ENCODE measurements at regions not wholly inside any gene's neighbourhood (a gene's known extent, or its start where the extent isn't known, plus 50 kb on each side); places are given as distances from the start of the nearest gene placed in this dataset.

- ChIA-PET CTCF (no interaction called here), POLR2A (ENCODE audit: low non-redundant PET) (no interaction called here)
- Histone ChIP-seq H3K27me3 (replicated peaks; ENCODE audit: insufficient read depth, low read depth, low read length, poor library complexity) (no peaks in the 10 kb centered on the region), H3K27ac (ENCODE audit: low read depth, low read length, poor library complexity, severe bottlenecking) (no peak overlapping the region), H3K4me1 (ENCODE audit: insufficient read depth, low read length, poor library complexity, severe bottlenecking) (no peaks in the 10 kb centered on the region), H3K4me3 (ENCODE audit: low read depth, low read length, poor library complexity, severe bottlenecking) (no peak overlapping the region), H3K9me3 (ENCODE audit: low read depth, low read length, poor library complexity, severe bottlenecking) (no peaks in the 10 kb centered on the region), H3K36me3 (ENCODE audit: insufficient read depth, low read length, poor library complexity, severe bottlenecking) (no peaks in the 10 kb centered on the region)
- DNase-seq (ENCODE audit: low spot score), result no peak
- BruUV-seq (replicated peaks), result no TSS peak
- intact Hi-C loops (cut with micrococcal nuclease; ENCODE audit: unreplicated experiment), result no loop called here
- TF ChIP-seq, protein P1, sequence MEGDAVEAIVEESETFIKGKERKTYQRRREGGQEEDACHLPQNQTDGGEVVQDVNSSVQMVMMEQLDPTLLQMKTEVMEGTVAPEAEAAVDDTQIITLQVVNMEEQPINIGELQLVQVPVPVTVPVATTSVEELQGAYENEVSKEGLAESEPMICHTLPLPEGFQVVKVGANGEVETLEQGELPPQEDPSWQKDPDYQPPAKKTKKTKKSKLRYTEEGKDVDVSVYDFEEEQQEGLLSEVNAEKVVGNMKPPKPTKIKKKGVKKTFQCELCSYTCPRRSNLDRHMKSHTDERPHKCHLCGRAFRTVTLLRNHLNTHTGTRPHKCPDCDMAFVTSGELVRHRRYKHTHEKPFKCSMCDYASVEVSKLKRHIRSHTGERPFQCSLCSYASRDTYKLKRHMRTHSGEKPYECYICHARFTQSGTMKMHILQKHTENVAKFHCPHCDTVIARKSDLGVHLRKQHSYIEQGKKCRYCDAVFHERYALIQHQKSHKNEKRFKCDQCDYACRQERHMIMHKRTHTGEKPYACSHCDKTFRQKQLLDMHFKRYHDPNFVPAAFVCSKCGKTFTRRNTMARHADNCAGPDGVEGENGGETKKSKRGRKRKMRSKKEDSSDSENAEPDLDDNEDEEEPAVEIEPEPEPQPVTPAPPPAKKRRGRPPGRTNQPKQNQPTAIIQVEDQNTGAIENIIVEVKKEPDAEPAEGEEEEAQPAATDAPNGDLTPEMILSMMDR (conservative IDR thresholded peaks at IDR 0.05; ENCODE audit: low read depth, low read length), result no peak
- TF ChIP-seq EZH2 (IDR thresholded peaks at IDR 0.05; ENCODE audit: borderline replicate concordance, low read depth, low read length, poor library complexity, severe bottlenecking), result no peak
Measured at GRCh38 chr2:216909541-216910210, 49.8 kb upstream of the TNP1 start.
